GM21723 (cell line): ENCODE measurements at regions not wholly inside any gene's neighbourhood (a gene's known extent, or its start where the extent isn't known, plus 50 kb on each side); places are given as distances from the start of the nearest gene placed in this dataset.

Source experiments
- ATAC-seq: cut with Tn5 transposase; IDR thresholded peaks from one replicate; pipeline ENCODE4 v1.9.1; 2021; ENCODE audit warnings: mild to moderate bottlenecking, moderate library complexity; ENCODE audit not compliant: unreplicated experiment

DNA sequence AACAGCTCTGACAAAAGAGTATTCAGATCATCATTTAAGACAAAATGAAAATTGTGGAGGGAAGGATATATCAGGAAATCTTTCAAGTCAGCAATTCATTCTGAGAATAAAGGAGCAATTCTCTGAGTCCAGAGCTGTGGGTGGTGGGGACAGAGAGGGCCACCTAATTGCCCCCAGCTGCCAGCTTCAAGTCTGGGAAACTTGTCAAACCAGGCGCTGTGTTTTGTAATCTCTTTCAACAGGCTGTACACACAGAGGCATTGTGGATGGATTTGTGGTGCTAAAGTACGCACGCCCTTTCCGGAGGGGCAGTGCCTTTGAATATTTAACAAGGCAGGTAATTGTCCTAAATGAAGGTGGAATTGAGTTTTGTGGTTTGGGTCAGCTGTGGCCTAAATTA is 591.1 kb upstream of the BOD1L1 start:
- no peak for ATAC-seq

DNA sequence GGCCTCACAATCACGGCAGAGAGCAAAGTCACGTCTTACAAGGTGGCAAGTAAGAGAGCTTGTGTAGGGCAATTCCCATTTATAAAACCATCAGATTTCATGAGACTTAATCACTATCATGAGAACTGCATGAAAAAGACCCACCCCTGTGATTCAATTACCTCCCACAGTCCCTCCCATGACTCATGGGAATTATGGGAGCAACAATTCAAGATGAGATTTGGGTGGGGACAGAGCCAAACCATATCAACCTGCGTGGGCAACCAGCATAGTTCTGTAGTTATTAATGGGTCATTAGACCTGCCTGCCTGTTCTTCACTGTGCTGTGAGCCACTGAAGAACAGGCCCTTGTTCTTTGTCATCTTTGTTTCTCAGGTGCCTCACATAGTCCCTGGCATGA is 593.7 kb upstream of the BOD1L1 start:
- no peak for ATAC-seq

DNA sequence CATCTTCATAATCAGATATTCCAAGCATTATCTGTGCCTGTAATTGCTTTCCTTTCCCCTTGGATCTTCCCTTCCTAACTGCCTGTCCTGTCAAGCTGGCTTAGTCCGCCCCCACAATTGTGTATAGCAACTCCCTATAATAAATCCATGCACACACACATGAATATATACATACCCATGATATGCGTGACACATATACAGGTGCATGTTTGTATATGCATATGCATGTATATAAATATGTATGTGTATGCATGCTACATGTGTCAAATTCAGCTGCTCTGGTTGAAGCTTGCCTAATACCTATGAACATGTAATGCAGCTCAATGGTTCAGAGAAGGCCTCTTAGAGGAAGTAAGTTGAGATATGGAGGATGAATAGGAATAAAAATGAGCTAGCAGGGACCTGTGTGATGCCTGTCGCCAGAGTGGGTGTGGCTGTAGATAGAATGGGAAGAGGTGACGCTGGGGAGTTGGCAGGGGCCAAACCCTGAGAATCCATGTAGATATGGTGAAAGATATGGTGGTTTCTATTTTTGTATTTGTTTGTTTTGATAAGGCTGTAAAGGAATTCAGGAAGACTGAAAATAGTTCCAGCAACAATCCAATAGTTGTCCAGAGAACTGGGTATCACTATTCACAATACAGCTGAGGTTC is 595.0 kb upstream of the BOD1L1 start:
- no peak for ATAC-seq

DNA sequence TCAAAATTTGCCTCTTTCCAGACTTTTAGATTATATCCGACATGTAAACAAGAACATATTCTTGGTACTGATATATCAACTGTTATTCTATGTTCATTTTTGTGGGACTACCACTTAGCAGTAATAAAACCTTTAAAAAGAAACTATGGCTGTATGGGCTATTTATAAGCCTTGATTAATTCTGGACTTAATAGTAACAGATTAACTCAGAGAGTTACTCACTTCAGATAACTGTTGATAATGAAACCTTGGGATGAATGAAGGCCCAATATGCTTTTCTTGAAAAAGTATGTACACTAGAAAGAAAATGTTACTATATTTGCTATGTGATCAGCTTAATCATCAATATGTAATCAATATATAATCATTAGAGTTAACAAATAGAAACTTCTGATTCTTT is 595.9 kb upstream of the BOD1L1 start:
- ATAC-seq = no peak

DNA sequence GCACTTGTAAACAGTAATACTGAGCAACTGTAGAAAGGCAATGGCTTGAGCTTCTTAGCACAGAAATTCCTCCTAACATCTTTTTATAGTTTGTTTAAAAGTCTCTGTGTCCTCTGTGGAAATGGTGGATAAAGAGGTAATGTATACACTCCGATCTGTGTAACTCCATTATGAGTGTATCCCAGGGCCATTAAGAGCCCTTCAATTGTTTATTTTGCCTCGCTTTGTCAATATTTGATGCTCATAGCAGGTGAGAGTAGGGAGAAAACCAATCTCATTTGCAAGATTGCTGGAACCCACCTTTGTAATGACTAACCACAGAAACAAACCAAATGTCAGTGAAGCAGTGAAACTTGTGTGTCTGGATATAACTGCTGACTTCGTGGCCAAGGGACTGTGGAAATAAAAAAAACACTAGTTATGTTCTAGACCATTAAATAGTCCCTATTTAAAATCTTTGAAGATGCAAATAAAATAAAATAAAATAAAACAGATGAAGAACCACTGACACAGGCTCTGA is 598.2 kb upstream of the BOD1L1 start:
- no peak for ATAC-seq

DNA sequence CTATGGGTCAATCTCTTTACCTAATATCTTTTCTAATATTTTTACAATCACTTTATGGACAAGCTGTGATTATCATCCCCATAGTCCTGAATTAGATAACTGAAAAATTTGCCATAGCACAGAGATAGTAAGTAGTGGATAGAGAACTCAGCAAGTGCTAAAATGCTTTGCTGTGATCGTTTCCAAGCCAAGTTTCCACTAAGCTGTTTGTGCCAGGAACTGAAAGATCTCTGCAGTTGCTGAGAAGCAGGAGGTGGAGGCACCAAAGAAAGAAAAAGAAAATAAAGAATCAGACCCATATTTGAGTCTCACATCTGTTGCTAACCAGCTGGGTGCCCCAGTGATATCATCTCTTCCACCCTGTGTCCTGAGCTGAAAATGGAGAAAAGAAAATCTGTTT is 605.6 kb upstream of the BOD1L1 start:
- ATAC-seq = no peak

DNA sequence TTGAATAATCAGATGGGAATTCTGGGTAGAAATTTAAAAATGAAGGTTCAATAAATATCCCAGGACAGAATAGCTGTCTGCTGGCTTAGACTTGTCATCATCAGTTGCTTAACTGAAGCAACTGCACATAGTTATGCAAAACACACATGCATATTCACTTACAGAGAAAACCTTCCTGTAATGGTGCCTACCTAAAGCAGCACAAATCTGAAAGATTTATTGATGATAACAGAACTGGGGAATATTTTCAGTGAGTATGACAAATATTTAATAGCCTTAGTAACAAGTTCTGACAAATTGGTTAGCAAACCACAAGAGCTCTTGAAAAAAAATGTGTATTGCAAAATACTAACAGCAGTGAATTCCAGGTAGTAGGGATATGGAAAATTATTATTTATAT is 606.8 kb upstream of the BOD1L1 start:
- ATAC-seq = no peak

DNA sequence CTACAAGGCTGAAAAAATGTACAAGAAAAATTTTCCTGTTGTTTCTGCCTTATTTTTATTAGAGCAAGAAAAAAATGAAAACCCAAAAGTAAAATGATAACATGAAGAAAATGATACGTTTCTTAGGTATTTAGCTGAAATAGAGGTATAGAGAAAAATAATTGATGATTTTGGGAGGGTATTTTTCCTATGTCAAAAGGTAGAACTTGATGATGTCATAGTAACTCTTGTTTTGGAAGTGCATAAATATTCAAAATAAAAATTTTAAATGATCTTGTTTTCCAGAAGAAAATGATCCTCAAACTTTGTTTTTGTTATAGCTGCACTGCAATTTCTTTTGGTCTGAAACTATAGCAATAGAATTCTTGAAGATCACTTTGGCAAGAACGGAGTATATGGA is 608.8 kb upstream of the BOD1L1 start:
- no peak for ATAC-seq

DNA sequence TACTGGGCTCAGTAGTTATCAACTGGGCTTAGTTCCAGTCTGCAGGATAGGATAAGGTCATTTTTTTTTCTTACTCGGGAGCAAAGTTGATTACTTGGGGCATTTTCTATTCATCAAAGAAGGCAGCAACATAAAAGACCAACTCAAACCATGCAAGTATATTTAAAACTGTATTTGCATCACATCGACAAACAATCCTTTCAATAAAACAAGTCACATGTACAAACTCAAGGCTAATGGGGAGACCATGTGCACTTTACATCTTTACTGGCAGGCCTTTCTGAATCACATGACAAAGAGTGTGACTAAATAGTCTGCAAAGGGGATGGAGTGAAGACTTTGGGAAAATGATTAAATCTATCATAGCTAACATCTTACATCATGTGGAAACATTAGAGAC is 610.4 kb upstream of the BOD1L1 start:
- no peak for ATAC-seq

DNA sequence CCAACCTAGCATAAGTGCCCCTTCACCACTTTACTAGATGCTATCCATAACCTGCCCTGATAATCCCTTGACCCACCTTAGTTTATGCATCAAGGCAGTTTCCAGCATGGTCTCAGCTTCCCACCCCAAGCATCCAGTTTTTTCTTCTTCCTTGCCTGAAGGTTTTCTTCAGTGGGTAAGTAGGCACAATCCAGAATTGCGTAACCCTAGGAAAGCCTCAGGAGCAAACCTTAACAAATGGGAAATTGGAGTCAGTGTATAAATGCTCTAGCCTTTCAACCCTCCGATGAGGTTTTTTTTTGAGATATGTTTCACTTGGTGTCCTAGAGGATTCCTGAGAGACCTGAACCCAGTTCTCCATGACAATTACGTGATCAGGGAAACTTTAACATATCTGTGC is 614.0 kb upstream of the BOD1L1 start:
- no peak for ATAC-seq

DNA sequence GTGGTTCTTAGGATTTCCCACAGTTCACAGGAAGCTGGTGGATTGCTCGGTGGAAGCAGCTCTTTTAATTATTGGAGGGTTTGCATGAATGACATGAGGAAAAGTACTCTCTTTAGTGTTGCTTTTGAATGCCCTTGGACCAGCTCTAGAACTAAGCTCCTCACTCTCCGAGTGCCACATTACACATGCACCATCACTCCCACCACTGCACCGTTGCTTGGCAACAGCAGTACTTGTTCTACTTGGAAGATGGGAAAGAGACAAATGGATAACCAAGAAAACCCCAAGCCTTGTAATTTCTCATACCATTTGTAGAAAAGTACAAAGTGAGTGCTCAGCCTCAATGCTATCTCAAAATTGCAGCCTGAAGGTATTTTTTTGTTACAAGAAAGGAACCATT is 620.2 kb upstream of the BOD1L1 start:
- ATAC-seq = no peak

DNA sequence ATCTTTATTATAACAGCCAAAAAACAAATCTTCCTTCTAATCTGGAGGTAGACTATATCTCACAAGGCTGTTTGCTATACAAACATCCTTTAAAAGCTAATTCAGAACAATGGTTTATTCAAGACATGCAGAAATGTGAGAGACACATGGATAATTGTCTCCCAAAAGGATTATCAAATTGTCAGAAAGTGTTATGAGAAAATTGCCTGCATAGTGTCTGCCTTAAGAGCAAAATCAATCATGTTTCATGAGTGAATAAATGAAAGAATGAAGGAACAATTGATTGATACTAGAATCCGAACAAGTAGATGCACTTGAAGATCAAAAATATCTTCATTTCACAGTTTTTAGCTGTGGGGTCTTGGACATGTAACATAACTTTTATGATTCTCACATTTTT is 621.7 kb upstream of the BOD1L1 start:
- ATAC-seq = no peak

DNA sequence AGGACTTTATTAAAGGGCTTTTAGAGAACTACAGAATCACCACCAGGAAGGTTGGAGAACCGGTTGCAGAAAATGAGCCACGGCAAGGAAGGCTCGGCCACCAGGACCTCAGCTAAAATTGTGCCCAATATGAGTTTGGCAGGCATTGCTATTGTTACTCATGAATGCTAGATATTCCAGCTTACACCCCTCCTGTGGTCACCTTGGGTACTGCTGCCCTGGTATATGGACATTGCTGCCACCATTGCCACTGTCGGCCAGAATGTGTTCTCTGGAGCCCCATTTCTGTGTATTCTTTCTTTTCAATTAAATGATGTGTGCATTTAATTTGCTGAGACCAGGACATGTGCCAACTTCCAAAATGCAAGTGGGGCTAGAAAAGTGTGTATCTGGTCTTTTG is 626.7 kb upstream of the BOD1L1 start:
- peak; percentile 62 for ATAC-seq

DNA sequence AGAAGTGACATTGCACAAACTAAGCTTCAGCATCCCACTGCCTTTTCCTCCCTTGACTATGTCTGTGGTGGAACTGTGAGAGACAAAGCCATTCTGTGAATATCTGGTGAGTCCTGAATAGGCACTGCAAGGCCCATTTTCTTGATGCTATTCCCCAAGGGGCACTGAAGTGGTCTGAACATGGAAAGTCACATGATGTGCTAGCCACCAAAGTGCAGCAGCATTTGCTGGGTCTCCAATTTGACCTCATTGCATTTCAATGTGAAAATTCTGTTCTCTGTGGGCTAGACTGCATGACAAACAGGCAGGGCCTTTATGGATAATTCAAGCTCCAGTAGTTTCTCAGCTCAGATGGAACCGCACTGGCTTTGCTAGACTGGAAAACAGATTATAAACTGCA is 627.4 kb upstream of the BOD1L1 start:
- no peak for ATAC-seq

DNA sequence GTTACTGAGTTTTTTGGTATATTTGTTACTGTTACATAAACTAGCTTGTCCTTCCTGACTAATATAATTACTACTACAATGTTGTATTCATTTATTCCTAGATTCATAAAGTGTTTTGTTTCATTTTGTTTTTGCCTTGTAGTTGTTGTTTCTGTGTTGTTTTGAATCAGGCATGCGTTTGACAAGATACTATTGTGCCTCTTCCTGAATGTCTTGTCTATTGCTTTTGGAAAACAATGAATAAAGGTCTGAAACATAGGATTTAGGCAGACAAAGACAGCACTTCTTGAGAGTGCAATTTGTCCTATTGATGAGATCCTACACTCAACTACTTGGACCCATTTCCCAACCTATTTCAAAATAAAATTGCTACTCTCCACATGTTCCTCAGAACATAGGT is 630.4 kb upstream of the BOD1L1 start:
- no peak for ATAC-seq

DNA sequence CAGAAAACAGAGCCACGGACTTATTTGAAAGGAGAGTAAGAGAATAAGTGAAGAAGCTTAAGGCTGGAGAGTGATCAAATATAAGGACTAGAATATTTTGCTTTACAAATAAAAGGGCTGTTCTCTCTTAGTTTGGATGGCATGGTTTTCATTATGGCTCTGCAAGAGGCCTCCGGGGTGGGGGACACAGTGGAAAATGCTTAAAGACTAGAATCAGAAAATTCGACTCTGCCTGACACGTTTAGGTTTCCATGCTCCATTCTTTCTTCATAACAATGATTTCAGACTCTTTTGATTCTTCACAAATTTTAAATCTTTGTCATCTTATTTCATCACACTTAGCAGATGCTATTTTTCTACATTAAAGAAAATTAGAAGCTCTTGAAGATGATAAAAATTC is 632.4 kb upstream of the BOD1L1 start:
- no peak for ATAC-seq

DNA sequence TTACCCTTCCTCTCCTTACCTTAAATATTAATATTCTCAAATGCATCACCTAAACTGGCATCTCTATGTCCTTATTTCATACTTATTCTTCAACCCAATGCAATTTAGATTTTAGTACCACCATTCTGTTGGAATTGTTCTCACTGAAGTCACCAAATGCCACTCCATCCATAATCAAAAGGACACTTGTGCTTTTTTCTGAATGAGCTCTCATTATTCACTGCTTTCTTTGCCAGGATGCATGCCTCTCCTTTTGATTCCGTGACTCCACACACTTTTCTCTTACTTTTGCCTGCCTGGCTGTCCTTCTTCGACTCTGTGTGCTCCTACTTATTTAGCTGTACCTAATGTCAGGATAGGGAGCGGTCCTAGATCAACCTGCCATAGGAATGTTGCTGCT is 633.1 kb upstream of the BOD1L1 start:
- no peak for ATAC-seq

DNA sequence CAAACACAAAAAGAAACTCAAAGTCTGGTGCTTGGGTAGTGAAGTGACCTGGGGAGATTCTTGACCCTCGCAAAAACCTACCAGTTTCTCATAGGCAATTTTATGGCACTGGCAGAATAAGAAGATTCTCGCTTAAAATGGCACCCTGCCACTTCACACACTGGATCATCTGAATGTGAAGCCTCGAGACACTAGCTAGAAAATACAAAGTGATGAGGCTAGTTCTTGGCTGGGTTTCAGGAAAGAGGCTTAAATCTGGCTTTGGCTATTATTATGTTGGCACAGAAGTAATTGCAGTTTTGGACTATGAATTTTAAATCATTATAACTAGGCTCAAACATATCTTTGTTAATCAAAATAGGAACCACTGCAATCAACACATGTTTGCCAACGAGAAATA is 634.7 kb upstream of the BOD1L1 start:
- ATAC-seq = no peak

DNA sequence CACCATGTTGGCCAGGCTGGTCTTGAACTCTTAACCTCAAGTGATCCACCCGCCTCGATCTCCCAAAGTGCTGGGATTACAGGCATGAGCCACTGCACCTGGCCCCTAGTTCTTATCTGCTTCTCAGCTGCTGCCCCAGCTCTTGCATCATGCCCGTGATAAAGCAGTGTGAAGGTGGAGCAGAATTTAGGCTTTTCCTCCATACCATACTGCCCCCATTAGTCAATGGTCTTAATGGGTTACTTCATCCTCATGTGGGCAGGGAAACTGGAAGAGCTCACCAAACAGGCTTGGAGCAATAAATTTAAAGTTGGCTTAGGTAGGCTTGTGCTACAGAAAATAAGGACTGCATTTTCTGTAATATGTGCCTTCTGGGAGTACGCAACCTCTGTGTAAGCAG is 636.9 kb upstream of the BOD1L1 start:
- no peak for ATAC-seq

DNA sequence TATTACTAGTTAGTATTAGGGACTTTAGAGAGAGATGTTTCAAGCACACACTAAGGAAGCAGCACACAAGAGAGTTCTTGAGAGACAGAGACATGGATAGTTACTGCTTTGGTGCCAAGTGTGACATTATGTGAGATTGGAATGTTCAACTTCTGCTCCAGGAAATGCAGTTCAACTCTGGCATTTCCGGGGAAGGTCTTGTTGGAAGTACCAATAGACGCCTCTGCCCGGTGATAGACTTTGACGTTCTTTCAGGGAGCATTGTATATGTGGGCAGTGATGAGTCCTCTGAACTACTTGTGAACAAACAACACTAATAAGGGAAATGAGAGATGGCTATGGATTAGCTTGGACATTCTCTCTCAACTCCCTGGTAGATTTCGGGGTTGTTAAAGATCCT is 638.1 kb upstream of the BOD1L1 start:
- no peak for ATAC-seq

DNA sequence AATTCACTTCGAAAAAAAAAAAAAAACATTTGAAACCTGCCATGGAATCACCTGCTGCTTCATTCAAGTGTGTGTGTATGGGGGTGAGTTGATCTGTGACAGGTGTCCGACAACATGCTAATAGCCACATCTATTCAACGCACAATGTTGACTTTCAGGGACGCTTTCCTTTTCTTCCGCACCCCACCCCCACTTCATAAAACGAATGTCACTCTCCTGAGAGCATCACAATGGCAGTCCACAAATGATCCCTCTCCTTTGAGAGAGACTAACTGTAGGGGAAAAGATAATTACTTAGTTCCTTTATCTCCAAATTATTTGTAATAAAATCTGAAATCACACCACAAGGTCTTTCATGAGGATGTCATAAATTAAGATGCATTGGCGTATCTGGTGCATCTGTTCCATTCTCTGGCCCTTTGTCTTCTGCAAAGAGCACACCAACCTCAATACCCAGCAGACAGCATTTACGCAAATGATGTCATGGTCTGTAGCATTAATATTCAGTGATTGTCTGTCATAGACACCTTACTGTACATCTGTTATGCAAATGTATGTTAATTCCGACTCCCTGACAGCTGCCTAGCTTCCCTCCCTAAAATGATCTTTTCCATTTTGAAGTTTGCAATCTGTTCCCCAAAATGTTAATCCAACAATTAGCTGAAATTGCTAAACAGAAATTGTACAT is 640.0 kb upstream of the BOD1L1 start:
- ATAC-seq = no peak

DNA sequence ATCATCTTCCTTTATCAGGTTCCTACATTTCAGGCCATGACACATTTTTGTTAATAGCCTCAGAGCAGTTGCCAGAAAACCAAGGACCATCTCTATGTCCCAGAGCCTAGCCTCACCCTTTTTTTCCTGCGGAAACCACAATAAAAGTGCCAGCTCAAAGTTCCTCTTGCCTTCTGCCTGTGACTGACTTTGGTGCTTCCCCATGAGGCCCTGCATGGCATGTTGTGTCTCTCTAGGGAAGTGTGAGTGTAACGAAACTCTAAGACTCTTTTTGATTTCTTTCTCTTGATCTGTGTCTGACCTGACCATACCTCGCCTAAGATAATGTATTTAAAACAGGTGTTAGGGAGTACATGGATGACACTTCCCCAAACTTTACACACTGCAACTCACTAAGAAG is 642.3 kb upstream of the BOD1L1 start:
- ATAC-seq = no peak

DNA sequence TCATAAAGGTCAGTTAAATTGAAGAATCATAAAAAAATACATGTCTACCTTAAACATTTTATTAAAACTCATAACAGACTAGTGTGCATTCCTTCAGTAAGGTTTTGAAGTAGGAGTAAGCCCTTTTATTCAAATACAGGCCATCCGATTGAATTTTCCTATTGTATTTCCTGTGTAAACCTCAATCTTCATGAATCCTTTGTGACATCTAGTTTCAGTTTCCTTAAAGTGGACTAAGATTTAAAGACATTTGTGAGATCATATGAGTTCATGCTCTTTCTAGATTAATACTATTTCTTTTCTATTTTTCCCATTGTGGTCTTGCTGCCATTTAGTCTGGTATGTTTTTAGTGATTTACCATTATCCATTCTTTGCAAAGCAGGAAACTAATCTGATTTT is 644.7 kb upstream of the BOD1L1 start:
- ATAC-seq = no peak
